GM12872 (cell line): ENCODE measurements at regions not wholly inside any gene's neighbourhood (a gene's known extent, or its start where the extent isn't known, plus 50 kb on each side); places are given as distances from the start of the nearest gene placed in this dataset.

Source experiments
- CTCF ChIP-seq: IDR thresholded peaks from 3 replicates; pipeline ENCODE4 v1.5.1; 2011; ENCODE audit warnings: low read depth, mild to moderate bottlenecking, low read length, moderate library complexity; ENCODE audit not compliant: insufficient read depth

- no peak for TF ChIP-seq CTCF
Observed at GRCh38 chr4:160296476-160296875, 1193.6 kb downstream of the RAPGEF2 start.

GRCh38 chr4:160299177-160299576 is 1196.3 kb downstream of the RAPGEF2 start:
- no peak for TF ChIP-seq CTCF

- TF ChIP-seq CTCF = no peak
Observed at GRCh38 chr4:160299608-160300007, 1196.7 kb downstream of the RAPGEF2 start.

GRCh38 chr4:160316036-160316435 is 1213.2 kb downstream of the RAPGEF2 start:
- TF ChIP-seq CTCF = no peak

GRCh38 chr4:160318567-160319220 is 1215.8 kb downstream of the RAPGEF2 start:
- no peak for TF ChIP-seq CTCF

- TF ChIP-seq CTCF = no peak
Observed at GRCh38 chr4:160319221-160319867, 1216.5 kb downstream of the RAPGEF2 start.

GRCh38 chr4:160319868-160320260 is 1217.0 kb downstream of the RAPGEF2 start:
- no peak for TF ChIP-seq CTCF

GRCh38 chr4:160326110-160326509 is 1223.2 kb downstream of the RAPGEF2 start:
- no peak for TF ChIP-seq CTCF
